Stimulated activated CD4-positive, alpha-beta T cell treated with anti-CD3 and anti-CD28 coated beads, Interleukin-4, amount 100 ng/mL, for 24 hours (primary cell): ENCODE measurements at regions not wholly inside any gene's neighbourhood (a gene's known extent, or its start where the extent isn't known, plus 50 kb on each side); places are given as distances from the start of the nearest gene placed in this dataset.
"Not testable (repeated sequence)": the region's sequence is repeated elsewhere in the genome, so short reads cannot be mapped to it uniquely, and the experiment has no call there.

Source experiments
- DNase-seq: peaks from one replicate; pipeline ENCODE4 v3.0.0-alpha.2; 2020

DNA sequence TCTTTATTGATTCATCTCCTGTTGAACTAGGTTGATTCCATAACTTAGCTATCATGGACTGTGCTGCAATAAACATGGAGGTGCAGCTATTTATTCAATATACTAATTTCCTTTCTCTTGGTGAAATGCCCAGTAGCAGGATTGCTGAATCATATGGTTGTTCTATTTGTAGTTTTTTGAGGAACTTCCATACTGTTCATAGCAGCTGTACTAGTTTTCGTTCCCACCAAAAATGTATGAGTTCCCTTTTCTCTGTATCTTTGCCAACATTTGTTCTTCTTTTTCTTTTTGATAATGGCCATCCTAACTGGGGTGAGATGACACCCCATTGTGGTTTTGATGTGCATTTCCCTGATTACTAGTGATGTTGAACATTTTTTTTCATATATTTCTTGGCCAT is 87.2 kb upstream of the NAV2 start:
- DNase-seq, result no peak

GRCh38 chr11:19617696-19618523 is 94.7 kb upstream of the NAV2 start:
- no peak for DNase-seq

GRCh38 chr11:19615341-19616183 is 97.1 kb upstream of the NAV2 start:
- DNase-seq, result no peak

GRCh38 chr11:19614370-19614940 is 98.2 kb upstream of the NAV2 start:
- no peak for DNase-seq

DNA sequence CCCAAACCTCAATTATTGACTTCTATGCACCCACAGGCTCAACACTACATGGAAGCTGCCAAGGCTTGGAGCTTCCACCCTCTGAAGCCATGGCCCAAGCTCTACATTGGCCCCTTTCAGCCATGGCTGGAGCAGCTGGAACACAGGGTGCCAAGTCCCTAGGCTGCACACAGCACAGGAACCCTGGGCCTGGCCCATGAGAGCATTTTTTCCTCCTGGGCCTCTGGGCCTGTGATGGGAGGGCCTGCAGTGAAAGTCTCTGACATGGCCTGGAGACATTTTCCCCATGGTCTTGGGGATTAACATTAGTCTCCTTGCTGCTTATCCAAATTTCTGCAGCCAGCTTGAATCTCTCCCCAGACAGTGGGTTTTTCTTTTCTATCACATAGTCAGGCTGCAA is 100.6 kb upstream of the NAV2 start:
- not testable (repeated sequence) for DNase-seq

DNA sequence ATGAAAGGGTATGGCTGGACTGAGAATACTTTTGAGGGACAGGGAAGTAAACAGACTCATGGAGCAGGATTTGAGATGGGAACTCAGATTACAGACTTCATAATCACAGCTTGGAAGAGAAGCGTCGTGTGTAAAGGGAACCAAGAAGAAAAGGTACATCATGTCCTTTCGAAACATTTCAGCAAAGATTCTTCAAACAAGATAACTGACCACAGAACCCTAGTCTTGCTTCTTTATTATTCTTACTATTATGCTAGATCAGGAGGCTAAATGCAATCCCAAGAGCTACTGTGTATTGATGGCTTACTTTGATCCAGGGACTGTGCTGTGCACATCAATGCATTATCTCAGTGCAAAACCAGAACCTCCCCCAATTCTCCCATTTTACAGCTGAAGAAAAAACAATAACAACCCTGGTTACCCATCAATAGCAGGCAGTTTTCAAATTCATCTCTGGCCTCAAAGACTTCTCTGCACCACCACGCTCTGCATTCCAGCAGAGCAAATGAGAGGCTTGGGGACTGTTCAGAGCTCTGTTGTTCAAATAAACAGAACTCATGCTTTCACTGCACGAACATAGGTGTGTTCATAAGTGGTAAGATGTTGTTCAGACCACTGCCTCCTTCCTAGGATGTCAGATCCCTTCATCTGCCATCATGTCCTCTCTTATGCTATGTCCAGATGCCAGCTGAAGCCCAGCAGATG is 104.8 kb upstream of the NAV2 start:
- no peak for DNase-seq

GRCh38 chr11:19606856-19607655 is 105.6 kb upstream of the NAV2 start:
- no peak for DNase-seq

GRCh38 chr11:19605520-19606371 is 106.9 kb upstream of the NAV2 start:
- DNase-seq, result no peak

DNA sequence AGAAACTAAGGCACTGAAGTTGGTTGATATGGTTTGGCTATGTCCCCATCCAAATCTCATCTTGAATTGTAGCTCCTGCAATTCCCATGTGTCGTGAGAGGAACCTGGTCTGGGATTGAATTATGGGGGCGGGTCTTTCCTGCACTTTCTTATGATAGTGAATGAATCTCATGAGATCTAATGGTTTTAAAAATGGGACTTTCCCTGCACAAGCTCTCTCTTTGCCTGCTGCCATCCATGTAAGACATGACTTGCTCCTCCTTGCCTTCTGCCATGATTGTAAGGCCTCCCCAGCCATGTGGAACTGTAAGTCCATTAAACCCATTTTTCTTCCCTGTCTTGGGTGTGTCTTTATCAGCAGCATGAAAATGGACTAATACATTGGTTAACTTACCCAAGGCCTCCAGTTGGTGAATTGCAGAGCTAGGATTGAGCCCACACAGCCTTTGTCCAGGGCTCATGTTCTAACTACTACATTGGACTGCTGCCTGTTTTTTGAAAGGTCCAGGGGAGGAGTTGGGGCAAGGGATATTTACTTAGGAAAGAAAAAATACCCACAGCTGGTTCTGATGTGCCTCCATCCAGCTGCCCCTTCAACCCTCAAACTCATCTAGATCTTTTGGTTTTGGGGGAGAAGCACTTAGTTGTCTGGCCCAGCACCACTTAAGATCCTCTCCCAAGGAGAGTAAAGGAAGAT is 107.8 kb upstream of the NAV2 start:
- DNase-seq, result no peak

- no peak for DNase-seq
These were observed 108.9 kb upstream of the NAV2 start for GRCh38 chr11:19603771-19604170.

- DNase-seq, result no peak
These were observed 109.7 kb upstream of the NAV2 start for GRCh38 chr11:19602891-19603290.

GRCh38 chr11:19602406-19602805 is 110.2 kb upstream of the NAV2 start:
- no peak for DNase-seq

DNA sequence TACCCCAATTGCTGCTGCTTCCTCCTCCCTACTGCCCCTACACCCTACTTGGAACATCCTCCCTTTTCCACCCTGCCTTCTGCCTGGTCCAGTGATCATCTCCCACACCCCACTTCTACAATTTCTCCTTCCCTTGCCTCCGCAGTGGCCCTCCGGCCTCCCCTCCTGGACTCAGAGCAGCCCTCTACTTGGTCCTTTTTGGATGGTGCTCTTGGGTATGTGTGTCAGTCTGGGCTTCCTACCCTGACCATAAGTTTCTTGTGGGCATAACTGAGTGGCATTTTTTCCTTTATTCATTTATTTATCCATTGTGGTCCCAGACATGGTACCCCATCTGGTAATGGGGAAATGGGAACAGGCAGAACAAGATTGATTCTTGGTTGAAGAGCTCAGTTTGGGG is 111.4 kb upstream of the NAV2 start:
- no peak for DNase-seq

DNA sequence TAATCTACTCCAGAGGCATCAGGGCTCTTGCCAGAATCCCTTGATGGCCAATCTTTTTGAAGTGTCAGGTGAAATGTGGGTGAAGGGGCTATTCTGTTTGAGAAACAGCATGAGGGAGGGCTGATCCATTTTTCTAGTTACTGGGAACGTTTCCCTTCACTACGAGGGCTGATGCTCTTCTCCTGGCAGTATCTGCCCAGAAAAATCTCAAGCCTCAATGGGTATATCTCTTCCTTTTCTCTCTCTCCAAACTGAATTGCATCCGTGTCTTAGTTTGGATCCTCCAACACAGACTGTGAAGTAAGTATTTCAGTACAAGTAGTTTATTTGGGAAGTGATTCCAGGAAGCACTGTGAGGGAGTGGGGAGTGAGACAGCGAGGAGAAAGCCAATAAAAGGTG is 113.0 kb upstream of the NAV2 start:
- no peak for DNase-seq

GRCh38 chr11:19598876-19599486 is 113.7 kb upstream of the NAV2 start:
- DNase-seq, result no peak

GRCh38 chr11:19598456-19598855 is 114.2 kb upstream of the NAV2 start:
- no peak for DNase-seq

DNA sequence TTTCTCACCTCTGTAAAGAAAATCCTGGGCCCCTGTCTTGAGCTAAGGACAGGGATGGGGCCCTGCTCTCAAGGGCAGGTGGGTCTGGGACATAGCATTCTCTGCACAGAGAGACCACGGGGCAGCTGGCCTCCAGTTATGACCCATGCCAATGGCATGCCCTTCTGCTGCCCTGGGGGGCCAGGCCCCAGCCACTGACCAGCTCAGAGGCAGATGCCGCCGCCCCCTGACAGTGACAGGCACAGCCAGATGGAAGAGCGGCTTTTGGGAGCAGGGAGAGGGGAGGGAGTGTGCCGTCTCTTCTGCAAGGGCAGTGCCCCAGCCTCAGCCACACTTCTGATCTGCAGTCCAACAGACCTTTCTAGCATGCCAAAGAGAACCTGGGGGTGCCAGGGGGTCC is 114.8 kb upstream of the NAV2 start:
- no peak for DNase-seq

DNA sequence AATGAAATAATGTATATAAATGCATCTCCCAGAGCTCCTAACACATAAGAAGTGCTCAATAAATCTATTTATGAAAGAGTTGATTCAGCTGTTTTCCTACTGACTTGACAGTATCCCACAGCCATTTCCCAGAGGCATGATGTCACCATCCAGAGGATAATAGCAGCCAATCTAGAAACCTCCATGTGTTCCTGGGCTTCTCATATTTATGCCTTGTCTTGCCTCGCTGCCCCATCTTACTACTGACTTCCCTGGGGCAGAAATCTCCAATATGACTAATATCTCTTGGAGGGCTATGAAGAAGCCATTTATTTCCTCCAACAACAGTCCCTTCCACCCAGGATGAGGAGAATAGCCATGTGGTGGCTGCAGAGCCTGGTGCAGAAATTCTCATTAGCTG is 115.4 kb upstream of the NAV2 start:
- no peak for DNase-seq

- DNase-seq, result no peak
These were observed 116.5 kb upstream of the NAV2 start for GRCh38 chr11:19595840-19596751.
